Hematopoietic multipotent progenitor cell treated with erythropoietin and hydrocortisone succinate and interleukin-3 and kit ligand, for 4 days (in vitro differentiated cells): ENCODE measurements at regions not wholly inside any gene's neighbourhood (a gene's known extent, or its start where the extent isn't known, plus 50 kb on each side); places are given as distances from the start of the nearest gene placed in this dataset.

Experiments used
- DNase-seq: peaks from one replicate; pipeline ENCODE4 v3.0.0-alpha.2; 2015

DNA sequence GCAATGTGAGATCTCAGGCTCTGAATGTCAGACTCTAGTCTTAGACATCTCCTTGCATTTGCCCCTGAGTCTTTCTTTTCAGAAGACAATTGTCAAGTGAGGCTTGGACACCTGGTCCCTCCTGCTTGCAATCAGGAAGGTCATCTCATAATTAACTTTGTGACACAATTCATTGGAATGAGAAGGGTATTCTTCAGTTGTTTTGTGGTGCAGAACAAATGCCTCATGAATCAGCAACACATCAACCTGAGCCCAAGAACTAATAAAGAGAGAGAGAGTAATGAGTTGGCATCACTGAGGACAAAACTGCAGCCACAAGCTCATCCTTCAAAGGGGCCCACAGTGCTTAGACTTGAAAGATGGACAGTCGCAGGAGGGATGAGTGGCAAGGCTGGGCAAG, 375.8 kb downstream of the INSC start:
- no peak for DNase-seq

DNA sequence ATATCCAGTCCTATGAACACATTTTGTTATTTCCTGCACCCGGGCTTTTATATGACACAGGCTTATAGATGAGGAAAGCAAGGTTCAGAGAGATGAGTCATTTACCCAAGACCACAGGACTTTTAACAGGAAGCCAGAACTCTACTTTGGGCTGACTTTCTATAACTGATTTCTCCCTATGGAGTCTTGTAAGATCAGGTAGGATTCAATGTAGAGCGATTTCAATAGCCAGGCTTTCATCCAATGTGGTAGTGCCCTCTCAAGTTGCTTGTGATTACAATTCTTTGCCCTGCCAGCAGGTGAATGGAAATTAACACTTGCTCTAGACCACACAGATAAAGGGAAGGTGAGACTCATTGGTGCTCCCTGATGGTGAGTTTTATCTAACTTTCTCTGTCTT, 378.3 kb downstream of the INSC start:
- no peak for DNase-seq

DNA sequence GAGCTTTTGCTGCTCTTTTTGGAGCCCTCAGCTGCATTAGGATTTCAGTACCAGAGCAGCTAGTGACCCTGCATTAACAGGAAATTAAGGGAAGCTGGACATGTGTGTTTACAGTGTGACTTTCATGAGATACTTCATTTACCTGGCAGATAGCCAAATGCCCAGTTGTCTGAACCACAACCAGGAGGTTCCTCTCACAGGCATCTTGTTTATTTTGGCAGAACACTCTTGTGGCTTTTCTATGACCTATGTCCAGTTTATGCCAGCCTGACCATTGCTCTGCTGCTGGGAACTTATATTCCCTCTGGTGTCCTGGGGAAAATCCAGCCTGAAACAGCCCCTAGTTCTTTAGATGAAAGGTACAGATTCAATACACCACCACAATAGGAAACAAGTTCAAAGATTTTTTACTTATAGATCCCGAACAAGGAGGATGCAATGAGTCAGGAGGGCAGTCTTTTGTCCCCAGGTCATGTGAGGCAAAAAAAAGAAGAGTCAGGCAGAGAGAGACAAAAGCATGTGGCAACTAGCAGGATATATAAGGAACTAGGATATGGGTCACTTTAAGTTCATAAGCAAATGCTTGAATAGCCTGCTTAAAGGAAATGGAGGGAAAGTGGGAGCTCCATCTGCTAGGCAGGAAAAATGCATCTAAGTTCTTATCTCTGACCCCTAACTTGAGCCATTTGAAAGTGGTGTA, 379.3 kb downstream of the INSC start:
- DNase-seq = no peak

DNA sequence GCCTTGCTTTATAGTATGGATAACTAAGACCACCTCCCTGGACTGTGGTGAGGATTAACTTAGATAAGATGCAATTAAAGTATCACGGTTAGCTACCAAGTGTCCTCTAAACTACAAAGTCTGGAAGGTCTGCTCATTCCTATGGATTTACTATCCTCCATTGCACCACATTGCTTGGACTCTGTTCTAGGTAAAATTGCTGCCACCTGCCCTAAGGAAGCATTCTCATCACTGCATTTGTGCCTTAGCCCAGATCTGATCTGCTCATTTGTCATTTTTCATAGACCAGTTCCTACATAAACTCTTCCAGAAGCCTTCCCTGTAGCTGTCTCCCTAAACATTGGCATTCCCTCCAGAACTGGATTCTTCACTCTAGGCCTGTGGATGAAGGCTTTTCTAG, 380.0 kb downstream of the INSC start:
- DNase-seq = no peak

DNA sequence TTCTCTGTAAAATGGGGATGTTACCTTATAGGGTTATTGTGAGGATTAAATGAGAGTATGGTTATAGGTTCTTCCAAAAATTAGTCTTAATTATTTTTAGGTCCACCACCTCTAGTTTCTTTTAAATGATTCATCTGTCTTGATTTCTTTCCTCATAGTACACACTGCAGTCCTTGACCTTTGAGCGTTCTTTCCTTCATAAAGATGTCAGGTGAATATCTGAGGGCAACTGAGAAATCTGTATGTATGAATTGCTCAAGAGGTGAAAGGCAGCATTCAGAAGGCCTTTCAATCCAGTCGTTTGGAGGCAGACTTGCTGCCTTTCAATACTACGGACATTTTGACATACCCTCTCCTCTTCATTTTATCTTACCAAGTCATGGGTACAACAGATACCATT, 380.7 kb downstream of the INSC start:
- no peak for DNase-seq

DNA sequence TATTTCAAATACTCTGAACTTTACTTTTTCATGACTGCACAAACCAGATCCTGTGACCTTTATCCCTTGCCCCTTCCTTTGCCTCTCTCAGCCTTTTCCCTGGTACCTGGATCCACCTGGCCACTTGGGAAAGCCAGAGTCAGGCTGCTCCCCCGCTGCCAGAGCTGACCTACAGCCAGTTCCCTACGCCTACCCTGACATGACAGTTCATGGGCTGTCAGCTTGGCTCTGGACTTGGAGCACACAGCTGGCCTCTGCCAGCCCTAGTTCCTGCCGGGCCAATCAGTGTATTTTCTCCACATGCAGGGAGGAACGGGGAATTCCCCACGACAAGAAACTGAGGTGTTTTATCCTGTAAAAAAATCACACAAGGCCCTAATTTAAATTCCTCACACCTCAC, 382.6 kb downstream of the INSC start:
- no peak for DNase-seq

DNA sequence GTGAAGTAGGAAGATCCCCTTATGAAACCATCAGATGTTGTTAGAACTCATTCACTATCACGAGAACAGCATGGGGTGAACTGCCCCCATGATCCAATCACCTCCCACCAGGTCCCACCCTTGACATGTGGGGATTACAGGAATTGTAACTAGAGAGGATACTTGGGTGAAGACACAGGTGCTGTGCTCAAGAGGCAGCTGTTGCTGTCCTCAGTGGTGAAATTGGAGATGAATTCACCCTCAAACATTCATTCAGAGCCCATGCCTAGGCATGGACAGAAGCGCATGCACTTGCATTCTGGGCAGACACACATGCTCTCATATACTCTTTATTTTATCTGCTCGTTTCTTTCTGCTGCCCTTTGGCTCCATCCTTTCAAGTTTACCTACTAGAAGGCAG, 385.0 kb downstream of the INSC start:
- no peak for DNase-seq

DNA sequence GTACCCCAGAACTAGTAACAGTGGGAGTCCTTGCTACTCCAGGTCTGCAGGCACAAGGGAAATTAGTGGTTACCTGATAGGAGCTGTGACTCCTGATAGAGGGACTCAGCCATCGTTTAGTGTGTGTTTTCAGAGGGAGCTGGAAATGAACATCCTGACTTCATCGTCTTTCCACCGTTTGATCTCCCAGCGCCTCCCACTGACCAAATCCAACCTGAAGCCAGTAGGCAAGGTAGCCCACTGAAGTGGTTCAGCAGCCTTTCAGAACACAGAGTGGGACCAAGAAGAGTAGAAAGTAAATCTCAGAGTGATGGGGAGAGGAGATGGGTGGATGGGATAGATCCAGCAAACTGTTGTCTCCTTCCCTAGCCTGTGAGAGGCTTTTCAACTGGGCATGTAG, 385.9 kb downstream of the INSC start:
- DNase-seq = no peak

DNA sequence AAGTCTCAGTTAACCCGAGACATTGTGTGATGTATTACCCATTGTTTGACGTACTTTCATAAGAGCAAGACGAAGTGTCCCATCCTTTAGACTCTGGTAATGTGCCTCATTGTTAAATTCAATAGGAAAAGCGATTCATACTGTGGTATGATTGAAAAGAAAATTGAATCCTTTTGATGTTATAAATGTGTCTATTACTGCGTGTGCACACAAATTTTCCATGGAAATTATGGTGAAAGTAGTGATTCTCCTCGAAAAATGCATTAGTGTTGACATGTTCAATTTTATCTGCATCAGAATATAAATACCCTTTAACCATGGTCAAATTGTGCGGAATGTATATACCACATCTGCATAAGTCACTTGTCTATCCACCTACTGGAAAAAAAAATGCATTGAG, 386.8 kb downstream of the INSC start:
- no peak for DNase-seq

DNA sequence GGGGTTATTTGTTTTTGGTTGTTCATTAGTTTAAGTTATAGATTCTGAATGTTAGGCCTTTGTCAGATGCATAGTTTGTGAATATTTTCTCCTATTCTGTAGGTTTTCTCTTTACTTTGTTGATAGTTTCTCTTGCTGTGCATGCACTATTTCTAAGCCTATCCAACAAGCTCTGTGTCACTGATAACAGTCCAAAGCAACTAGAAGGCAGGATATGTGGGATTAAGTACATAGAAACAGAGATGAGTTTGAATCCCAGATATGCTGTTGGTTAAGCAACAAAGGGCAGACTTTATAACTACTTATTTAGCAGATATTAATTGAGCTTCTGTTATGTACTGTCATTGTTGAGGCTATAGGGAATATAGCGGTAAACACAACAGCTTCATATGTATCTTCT, 390.4 kb downstream of the INSC start:
- no peak for DNase-seq

DNA sequence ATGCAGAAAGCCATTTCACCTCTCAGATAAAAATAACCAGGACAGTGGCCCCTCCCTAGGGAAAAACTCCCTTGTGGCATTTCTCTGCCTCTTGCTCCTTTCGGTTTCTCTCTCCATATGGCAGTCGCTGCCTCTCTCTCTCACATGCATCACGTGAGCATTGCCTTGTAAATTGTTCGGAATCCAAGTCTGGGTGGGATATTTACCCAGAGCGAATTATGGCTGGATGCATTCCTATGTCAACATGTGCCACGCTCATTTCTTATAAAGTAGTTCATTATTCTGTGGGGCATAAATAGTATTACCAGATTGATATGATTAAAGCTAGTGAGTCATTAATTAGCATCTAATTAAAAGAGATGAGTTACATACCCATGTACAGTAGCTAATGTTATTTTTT, 392.9 kb downstream of the INSC start:
- DNase-seq = no peak

DNA sequence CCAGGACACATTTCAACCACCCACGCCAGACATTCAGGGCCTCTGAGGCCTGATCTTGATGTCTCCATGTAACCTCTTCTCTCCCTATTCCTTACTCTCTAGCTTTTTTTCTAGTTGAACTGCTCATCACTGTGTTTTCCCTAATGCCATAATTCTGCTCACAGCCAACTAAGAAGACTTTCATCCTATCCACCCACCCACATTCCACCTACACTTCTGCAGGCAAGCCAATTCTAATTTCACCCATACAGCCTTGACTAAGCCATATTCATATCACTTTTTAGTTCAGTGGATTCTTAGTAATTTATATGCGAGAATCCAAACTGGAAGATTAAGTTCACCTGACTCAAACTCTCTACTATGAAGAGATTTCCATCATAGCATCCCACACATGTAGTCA, 394.4 kb downstream of the INSC start:
- DNase-seq = no peak

DNA sequence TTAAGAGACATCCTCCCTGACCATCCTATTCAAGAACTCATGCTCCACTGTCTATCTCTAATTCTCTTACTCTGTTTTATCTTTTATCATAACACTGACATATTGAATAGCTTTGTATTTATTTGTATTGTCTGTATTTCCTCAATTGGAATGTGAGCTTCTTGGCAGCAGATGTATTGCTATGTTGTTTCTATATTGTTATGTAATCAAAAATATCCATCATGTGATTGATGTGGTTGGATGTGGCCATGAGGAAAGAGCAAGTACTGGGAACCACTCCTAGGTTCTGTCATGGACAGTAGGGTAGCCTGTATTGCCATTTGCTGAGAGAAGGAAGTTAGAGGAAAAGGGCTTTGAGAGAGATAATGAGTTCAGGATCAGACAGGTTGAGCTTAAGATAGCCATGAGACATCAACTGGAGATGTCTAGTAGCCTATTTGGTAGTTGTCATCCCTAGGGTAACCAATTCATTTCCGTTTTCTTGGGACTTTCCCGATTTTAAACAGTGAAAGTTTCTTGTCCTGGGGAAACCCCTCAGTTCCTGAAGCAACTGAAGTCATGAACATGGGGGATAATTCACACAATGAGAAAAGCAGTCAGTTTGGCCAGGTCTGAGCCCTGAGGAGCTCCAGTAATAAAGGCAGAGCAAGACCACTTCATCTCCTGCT, 404.5 kb downstream of the INSC start:
- DNase-seq = no peak

DNA sequence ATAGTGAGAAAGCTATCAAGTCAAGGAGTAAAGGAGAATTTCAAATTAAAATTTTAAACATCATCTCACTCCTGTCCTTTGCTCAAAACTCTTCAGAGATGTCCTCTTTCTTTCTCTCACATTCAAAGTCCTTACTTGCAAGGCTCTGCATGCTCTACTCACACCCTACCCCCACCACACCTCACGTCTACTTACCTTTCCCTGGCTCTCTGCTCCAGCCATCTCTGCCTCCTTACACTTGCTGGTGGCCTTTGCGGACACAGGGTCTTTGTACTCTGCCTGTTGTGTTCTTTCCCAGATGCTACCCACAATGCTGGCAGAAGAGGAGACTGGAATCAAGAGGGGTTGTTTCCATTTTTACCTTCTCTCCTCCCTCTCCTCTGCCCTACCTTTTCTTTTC, 405.2 kb downstream of the INSC start:
- no peak for DNase-seq

DNA sequence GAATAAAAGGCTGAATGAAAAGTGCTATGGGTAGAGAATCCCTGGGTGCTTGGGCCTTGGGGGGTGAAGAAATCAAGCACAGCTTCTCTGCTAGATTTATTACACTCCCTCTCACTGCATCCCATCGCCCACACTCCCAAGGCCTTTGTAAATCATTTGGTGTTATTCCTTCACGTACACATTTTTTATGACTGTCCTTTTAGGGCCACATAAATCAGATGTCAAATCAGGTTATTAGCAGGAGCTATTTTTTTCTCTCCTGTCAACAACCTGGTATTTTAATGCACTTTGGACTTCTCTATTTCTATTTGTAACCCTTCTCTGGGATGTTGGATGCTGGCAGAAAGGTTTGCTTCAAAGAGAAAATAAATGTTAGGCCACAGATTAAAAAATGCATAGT, 408.8 kb downstream of the INSC start:
- no peak for DNase-seq

DNA sequence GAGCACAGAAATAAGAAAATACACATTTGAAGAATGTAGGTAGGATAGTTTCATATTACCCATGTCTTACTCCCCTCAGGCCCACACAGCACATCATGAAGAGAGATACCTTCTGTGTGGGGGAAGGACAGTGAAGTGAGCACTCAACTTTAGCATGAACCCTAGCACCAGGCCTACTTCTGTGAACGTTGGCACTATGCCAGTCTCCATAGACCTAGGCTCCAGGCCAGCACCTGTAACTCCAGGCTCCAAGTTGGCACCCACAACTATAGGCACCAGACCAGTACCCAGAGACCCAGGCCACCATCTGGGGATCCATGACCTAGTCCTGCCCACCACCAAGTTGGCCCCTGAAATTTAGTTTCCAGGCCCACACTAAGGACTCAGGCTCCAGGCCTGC, 410.9 kb downstream of the INSC start:
- no peak for DNase-seq

DNA sequence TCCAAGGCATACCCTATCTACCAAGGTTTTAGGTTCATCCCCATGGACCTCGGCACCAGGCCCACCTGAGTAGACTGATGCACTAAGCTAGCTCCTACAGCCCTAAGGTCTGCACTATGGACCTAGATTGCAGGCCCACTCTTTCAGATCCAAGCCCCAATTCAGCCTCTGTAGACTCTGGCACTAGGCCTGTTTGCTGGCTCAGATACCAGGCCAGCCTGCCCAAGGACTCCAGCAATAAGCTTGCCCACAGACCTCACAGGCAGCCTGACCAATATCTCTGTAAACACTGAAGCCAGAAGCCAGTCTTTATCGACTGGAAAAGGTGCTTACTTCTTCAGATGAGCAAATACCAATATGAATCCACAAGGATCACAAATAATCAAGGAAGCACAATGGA, 411.3 kb downstream of the INSC start:
- no peak for DNase-seq

DNA sequence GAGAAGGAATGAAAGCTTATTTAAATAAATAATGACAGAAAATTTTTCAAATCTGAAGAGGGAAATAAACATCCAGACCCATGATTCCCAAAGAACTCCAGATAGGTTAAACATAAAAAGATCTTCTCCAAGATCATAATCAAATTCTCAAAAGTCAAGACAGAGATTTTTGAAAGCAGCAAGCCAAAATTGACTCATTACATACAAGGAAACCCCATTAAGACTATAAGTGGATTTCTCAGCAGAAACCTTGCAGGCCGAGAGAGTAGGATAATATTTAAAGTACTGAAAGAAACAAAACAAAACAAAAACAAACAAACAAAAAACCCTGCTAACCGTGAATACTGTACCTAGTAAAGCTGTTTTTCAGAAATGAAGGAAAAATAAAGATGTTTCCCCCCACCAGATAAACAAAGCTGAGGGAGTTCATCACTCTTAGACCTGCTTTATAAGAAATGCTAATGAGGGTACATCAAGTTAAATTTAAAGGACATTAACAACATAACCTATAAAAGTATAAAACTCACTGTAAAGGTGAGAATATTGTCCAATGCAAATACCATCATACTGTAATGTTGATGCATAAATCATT, 412.2 kb downstream of the INSC start:
- no peak for DNase-seq

DNA sequence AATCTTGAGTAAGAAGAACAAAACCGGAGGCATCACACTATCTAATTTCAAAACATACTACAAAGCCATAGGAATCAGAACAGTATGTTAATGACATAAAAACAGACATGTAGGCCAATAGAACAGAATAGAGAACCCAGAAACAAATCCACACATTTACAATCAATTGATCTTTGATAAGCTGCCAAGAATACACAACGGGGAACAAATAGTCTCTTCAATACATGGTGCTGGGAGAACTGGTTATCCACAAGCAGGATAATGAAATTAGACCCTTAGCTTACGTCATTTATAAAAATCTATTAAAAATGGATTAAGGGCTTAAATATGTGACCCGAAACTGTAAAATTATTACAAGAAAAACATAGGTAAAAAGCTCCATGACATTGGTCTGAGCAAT, 417.7 kb downstream of the INSC start:
- no peak for DNase-seq

DNA sequence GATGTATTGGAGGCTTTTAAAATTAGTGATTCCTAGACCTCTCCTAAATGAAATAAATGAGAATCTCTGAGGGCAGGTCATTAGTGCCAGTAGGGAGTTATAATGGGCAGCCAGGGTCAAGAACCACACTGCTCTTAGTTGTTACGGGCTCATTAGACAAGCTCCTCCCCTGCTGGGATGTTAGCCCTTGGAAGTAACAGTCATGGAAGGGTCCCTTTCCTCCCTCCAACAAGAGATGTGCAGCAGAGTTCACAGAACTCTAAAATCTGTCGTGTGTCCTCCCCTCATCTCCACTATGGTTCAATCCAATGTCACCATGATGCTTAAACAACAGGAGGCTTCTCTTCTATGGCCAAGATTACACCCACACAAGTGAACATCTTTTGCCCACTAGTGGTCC, 419.5 kb downstream of the INSC start:
- no peak for DNase-seq

DNA sequence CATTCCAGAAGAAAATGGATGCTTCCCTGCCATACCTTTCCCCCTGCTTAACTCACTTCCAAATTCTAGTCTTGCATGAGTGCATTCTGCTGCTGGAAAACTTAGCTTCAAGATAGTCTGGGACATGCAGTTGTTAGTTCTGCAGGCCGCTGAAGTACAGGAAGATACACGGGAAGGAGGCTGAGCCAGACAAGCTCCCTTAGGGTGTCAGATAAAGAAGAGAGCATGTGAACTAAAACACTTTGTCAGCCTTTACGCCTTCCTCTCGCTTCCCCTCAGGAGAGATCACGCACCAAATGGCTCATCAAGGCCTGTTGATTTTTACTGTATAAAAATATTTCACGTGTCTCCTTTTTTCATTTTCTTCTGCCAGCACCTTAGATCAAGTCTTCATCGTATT, 420.7 kb downstream of the INSC start:
- no peak for DNase-seq

DNA sequence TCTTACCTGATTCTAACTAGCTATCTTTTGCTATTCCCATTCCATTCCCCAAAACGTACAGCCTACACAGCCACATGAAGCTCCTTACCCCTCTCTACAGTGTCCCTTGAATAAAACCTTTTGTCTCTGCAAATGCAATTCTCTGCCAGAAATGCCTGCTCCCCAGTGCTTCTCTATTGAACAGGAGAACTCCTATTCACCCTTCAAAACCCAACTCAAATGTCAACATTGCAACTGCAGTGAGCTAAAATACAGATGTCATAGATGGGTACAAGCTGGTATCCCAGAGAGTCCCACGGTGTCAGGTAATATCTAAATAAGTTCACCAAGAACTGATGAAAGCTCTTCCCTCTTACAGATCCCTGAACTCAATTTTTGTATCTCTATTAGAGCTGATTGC, 421.7 kb downstream of the INSC start:
- DNase-seq = no peak

DNA sequence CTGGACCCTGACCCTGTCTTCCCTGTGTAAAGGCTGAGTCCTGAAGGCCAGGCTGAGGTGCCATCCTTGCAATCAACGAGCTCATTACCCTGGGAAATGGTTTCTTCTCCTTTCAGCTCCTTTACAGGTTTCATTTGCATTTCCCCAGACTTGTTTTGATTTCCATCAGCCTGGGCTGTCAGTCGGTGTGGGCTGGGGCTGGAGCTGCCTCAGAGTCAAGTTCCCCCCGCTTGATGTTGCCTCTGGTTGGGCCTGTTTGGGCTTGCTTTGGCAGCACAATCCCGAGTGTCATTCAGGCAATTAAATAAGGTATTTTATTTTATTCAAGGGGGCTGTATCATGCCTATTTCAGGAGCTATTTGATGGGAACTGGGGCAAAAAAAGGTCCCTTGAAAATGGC, 424.9 kb downstream of the INSC start:
- no peak for DNase-seq

DNA sequence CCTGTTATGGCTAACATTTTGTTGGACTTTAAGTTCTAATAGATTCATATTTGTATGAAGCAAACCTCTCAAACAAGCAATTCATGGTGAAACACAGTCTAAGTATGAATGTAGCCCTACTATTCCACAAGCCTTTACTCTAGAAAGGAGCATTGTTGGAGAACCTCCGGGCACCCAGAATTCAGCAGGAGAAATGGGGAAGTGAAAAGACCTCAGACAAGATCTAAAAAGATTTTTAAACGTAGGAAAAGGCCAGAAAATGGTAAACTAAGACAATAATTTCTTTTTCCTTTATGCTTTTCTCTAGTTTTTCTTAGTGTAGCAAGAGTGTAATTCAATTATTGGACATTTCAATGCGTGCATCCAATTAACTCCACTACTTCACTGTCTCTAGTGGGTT, 426.4 kb downstream of the INSC start:
- DNase-seq = no peak

DNA sequence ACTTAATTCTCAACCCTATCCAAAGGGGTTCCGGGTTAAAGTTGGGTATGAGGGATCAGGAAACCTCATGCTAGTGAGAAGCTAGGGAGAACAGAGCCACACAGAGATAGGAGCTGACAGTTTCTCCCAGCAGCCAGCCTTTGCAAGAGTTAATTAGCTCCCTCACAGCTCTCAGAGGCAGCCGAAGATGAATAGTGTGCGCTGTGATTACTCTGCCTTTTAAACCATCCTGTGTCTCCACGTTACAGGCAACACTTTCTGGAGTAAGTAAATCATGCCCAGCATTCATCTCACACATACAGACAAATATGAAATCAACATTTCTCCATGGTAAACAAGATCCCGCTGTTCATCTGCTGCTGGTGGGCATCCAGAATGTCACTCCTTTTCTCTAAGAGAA, 429.6 kb downstream of the INSC start:
- DNase-seq = no peak
